Activated T-cell treated with anti-CD3 and anti-CD28 coated beads, Interleukin-2, amount 50 U/mL, for 72 hours (primary cell): ENCODE measurements at regions not wholly inside any gene's neighbourhood (a gene's known extent, or its start where the extent isn't known, plus 50 kb on each side); places are given as distances from the start of the nearest gene placed in this dataset.

ENCODE experiments used
- ATAC-seq, 2 donors: fragments of 150-1000 bp; cut with Tn5 transposase; replicated peaks in 1 of 2; 2 replicates each; pipeline ENCODE4 v1.10.0; 2021; ENCODE audit warnings: moderate library complexity in 2 of 2, mild to moderate bottlenecking in 1 of 2
- DNase-seq, 2 donors: peaks; one replicate each; pipeline ENCODE4 v3.0.0; 2021 to 2022; ENCODE audit warnings: mixed read lengths in 1 of 2
- H3K27ac Mint-ChIP-seq: one replicate; pipeline ENCODE4 v1.8.0; 2022; ENCODE audit warnings: mild to moderate bottlenecking, moderate library complexity, mixed read lengths
- H3K27me3 Mint-ChIP-seq: one replicate; pipeline ENCODE4 v1.8.0; 2022; ENCODE audit warnings: low read depth, mixed read lengths
- H3K36me3 Mint-ChIP-seq, 2 donors: one replicate each; pipeline ENCODE4 v1.8.0; 2022; ENCODE audit warnings: mixed read lengths in 2 of 2, mild to moderate bottlenecking in 1 of 2; ENCODE audit not compliant: insufficient read depth in 2 of 2
- H3K4me1 Mint-ChIP-seq: one replicate; pipeline ENCODE4 v1.8.0; 2022; ENCODE audit warnings: low read depth, mixed read lengths
- H3K4me3 Mint-ChIP-seq, 2 donors: one replicate each; pipeline ENCODE4 v1.8.0; 2022; ENCODE audit warnings: mild to moderate bottlenecking in 2 of 2, mixed read lengths in 2 of 2, moderate library complexity in 2 of 2
- H3K9me3 Mint-ChIP-seq, 2 donors: one replicate each; pipeline ENCODE4 v1.8.0; 2022; ENCODE audit warnings: mixed read lengths in 2 of 2

DNA sequence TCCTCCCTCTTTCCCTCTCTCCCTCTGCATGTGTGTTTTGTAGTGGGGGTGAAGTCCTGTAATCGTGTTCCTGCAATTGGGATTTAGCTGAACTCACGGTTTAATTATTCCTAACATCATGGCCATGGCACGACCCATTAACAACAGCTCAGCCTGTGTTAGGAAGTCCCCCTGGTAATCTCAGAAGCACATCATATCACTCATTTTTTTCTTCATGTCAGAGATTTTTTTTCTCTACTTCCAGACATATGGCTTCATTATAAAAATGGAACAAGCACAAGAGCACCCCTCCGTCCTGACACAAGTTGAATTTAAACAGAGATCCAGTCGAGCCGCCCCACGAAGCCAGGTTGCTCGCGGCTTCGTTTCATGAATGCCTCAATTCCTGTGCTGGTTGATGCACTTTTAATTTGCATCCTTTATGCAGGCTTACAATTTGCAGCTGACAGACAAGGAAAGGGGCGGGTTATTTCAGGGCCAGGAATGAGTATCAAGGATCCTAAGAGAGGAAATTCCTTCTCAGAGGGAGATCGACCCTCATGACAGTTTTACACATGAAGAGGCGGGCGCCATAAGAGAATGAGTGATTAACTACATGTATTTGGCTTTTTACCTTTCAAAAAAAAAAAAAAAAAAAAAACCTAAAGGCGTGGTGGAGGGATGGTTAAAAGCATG lies 192.9 kb downstream of the MAF start:
- no peak for DNase-seq
- Mint-ChIP-seq H3K4me1 (peaks cover 18% of the 10 kb centered on the region), H3K27me3 (peaks cover 20% of the 10 kb centered on the region), H3K36me3 (peaks cover 0 to 2% of the 10 kb centered on the region in 2 donors), H3K4me3 (no peak overlapping the region), H3K27ac (no peak overlapping the region), H3K9me3 (peaks cover 3% of the 10 kb centered on the region in 2 donors)
- ATAC-seq, result no peak

DNA sequence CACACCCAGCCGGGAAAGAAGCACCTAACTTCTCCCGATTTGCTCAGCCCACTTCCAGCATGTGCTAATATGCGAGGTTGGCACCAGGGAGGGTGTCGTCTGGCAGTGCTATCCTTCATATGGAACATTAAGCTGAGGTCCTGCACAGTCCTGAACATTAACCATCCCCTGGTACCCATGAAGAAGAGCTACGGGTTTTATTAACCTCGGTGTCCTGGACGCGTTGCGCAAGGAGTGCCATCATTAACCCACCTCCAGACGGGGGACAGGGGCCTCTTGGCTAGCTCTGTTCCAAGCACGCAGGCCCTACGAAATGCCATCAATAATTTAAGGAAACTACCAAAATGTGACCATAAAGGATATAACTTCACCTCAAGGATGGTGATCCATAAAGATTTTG lies 193.5 kb downstream of the MAF start:
- Mint-ChIP-seq H3K27me3 (peaks cover 20% of the 10 kb centered on the region), H3K36me3 (peaks cover 0 to 2% of the 10 kb centered on the region in 2 donors), H3K9me3 (peaks cover 3% of the 10 kb centered on the region in 2 donors), H3K4me1 (peaks cover 12% of the 10 kb centered on the region), H3K4me3 (no peak overlapping the region), H3K27ac (no peak overlapping the region)
- DNase-seq, result no peak
- ATAC-seq, result no peak

DNA sequence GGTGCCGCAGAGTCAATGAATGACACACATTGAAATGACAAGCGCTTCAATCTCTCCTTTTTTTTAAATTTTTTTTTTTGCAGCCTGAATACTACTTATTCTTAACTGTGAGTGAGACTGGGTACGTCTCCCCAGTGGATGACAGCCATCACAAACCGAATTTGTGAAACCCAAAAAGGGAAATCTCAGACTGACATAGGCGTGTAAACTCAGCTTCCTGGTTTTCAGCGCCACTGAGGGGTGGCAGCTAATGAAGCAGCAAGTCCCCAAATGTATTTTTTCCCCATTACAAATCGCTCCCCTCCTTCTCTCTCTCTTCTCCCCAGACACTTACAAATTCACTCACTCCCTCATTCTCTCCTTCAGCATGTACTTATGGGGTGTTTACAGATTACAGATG lies 196.0 kb downstream of the MAF start:
- Mint-ChIP-seq H3K4me3 (no peak overlapping the region), H3K36me3 (peaks cover 0 to 2% of the 10 kb centered on the region in 2 donors), H3K4me1 (no peaks in the 10 kb centered on the region), H3K27me3 (peaks cover 20% of the 10 kb centered on the region), H3K9me3 (peaks cover 3% of the 10 kb centered on the region in 2 donors), H3K27ac (no peak overlapping the region)
- ATAC-seq (no peak), DNase-seq (no peak)

DNA sequence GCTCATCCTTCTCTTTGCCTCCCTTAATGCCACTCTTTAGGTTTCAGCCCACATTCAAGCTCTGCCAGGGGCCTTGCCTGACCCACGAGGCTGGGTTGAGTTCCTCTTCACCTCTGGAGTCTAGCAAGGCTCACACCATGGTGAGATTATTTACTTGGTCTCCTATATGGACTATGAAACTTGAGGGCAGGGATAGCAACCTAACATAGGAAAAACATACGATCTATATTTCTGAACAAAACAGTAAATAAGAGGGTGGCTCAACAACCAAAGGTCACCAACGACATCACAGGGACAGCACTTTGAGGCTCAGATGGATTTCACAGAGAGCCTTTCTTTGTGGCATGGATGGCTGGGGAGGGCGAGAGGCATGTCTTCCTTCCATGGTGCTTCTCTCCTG lies 197.0 kb downstream of the MAF start:
- Mint-ChIP-seq H3K27me3 (peaks cover 20% of the 10 kb centered on the region), H3K36me3 (peaks cover 0 to 2% of the 10 kb centered on the region in 2 donors), H3K27ac (no peak overlapping the region), H3K4me3 (no peak overlapping the region), H3K4me1 (no peaks in the 10 kb centered on the region), H3K9me3 (peaks cover 3% of the 10 kb centered on the region in 2 donors)
- no peak for DNase-seq
- no peak for ATAC-seq

DNA sequence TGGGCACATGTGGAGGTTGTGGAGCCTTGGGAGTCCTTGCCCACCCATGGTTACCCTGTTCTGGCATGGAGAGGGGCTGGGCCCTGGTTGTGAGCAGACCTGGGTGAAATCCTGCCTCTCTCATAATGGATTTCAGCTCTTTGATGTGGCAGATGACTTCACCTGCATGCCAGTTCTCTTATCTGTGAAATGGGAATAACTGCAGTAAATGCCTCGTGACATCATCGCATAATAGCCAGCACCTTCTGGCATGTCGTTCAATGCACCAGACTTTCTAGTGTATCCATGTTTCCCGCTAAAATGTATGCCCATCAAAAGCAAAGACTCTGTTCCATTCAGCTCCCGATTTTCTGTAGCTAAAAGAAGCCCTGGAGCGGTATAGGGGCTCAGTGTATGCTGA lies 197.6 kb downstream of the MAF start:
- no peak for DNase-seq
- Mint-ChIP-seq H3K36me3 (peaks cover 0 to 2% of the 10 kb centered on the region in 2 donors), H3K27ac (no peak overlapping the region), H3K27me3 (peaks cover 20% of the 10 kb centered on the region), H3K9me3 (peaks cover 3% of the 10 kb centered on the region in 2 donors), H3K4me3 (no peak overlapping the region), H3K4me1 (no peaks in the 10 kb centered on the region)
- no peak for ATAC-seq

DNA sequence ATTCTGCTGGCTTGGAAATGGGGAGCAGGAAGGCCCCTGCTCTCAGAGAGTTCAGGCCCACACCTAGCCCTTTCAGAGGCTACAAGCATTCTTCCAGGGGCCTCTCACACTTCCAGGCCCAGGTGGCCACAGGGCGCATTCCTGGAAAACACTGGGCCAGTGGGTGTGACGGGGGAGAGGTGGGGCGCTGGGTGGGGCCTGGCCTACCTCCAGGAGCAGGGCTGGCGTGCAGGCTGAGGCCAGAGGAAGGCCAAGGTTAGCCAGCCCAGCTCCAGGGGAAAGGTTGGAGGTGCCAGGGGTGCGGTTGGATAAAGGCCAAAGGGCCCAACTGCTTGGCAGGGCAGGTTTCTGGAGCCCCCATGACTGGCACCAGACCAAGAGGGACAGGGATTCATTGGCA lies 198.2 kb downstream of the MAF start:
- Mint-ChIP-seq H3K4me3 (no peak overlapping the region), H3K27me3 (peaks cover 16% of the 10 kb centered on the region), H3K36me3 (peaks cover 0 to 2% of the 10 kb centered on the region in 2 donors), H3K9me3 (peaks cover 3% of the 10 kb centered on the region in 2 donors), H3K27ac (no peak overlapping the region), H3K4me1 (no peaks in the 10 kb centered on the region)
- ATAC-seq (no peak), DNase-seq (no peak)

DNA sequence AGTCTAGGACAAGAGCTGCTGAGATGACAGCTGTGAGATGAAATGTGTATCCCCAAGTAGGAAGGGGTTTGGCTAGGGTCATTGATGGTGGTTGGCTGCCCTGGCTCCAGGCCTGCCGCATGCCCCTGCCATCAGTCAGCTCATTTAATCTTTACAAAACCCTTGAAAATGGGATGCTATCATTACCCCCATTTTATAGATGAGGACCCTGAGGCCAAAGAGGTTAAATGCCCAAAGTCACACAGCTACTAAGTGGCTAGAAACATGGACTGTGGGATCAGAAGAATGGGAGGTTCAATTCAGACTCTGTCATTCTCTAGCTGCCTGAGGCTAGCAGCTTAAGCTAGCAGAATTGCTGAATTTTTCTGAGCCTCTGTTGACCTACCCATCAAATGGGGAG lies 198.8 kb downstream of the MAF start:
- peaks cover 0 to 2% of the 10 kb centered on the region in 2 donors for H3K36me3 Mint-ChIP-seq

DNA sequence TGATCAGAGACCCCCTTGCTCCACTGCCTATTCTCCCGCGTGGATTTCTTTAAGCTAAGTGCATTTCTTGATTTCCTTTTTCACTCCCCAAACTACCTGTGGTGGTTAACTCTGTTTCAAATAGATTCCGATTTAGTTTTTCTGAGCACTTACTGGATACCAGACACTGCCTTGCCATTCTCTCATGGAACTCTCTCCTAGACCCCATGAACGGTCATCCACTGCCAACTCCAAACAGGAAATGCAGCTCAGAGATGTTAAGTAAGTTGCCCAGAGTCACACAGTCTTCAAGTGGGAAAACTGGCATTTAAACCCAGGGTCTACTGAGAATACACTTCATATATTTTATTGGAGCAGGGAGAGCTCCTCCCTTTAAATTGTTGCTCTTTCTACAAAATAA lies 199.4 kb downstream of the MAF start:
- Mint-ChIP-seq H3K9me3 (peaks cover 3% of the 10 kb centered on the region in 2 donors), H3K36me3 (peaks cover 0 to 2% of the 10 kb centered on the region in 2 donors), H3K27ac (no peak overlapping the region), H3K4me1 (no peaks in the 10 kb centered on the region), H3K27me3 (peaks cover 6% of the 10 kb centered on the region), H3K4me3 (no peak overlapping the region)
- no peak for DNase-seq
- no peak for ATAC-seq

More for the DNA sequence above, 198.8 kb downstream of the MAF start:
- Mint-ChIP-seq H3K4me1 (no peaks in the 10 kb centered on the region), H3K4me3 (no peak overlapping the region), H3K27me3 (peaks cover 12% of the 10 kb centered on the region), H3K9me3 (peaks cover 3% of the 10 kb centered on the region in 2 donors), H3K27ac (no peak overlapping the region)
- ATAC-seq, result no peak
- no peak for DNase-seq

DNA sequence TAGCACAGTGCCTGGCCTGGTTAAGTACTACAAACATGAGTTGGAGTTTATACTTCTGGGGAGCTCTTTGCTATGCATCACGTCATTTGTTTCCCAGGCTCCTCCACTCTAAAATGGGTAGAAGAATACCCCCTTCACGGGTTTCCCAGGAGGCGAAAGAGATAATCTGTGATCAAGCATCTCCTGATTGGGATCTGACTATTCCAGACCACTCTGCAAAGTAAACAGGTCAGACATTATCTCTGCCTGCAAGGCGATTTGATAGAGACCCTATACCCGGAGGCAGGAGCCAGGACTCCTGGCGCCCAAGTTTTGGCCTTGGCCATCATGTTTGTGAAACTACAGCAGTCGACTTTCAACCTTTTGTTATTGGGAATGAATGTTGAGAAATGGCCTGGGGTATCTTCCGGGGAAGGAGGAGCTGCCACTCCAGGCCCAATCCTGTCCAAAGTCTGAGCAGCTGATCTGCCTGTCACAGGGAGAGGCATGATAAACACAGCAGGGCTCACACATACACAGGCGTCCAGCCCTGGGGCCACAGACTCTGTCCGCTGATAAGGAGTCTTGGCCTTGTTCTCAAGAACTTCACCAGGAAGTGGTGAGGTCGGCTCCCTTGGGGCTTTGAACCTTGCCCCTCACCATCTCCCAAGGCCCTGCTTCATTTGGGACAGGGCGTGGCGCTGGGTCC lies 199.9 kb downstream of the MAF start:
- ATAC-seq (no peak), DNase-seq (no peak)
- Mint-ChIP-seq H3K9me3 (peaks cover under 1% of the 10 kb centered on the region in 2 donors), H3K36me3 (no peaks in the 10 kb centered on the region), H3K27me3 (peaks cover under 1% of the 10 kb centered on the region), H3K4me1 (no peaks in the 10 kb centered on the region), H3K4me3 (no peak overlapping the region), H3K27ac (no peak overlapping the region)

DNA sequence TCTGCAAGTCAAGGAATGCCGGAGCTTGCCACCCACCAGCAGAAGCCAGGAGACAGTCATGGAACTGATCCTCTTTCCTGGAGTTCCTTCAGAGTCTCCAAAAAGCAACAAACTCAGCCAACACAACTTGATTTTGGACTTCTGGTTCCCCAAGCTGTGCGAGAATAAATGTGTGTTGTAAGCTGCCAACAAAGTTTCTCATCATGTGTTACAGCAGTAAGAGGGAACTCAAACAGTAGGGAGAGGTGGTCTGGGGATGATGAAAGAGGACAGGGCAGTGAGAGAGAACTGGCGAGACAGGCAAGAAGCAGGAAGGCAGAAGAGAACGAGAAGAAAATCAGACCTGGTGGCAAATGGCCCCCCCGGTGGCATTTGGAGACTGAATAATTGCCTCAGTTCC lies 204.9 kb downstream of the MAF start:
- DNase-seq (no peak), ATAC-seq (no peak)
- Mint-ChIP-seq H3K36me3 (no peaks in the 10 kb centered on the region), H3K4me1 (no peaks in the 10 kb centered on the region), H3K27ac (no peak overlapping the region), H3K4me3 (no peak overlapping the region), H3K27me3 (peaks cover 14% of the 10 kb centered on the region), H3K9me3 (no peaks in the 10 kb centered on the region)

DNA sequence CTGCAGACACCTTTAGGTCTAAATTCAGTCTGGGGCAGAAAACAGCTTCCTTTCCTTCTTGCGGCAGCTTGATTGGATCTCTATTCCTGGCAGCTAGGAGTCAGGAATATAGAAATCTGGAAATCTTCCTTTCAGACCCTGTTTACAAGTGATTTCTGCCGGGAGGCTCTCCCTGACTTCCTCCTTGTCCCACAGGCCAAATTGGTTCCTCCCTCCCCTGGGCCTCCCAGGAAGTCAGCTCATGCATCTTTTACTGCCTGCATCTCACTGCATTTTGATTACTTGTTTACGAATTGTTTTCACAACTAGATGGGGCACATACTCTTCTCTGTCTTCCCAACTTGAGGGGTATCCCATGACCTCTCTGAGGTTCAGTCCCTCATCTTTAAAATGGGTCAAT lies 206.3 kb downstream of the MAF start:
- H3K4me1 Mint-ChIP-seq, result no peaks in the 10 kb centered on the region
- no peaks in the 10 kb centered on the region for H3K36me3 Mint-ChIP-seq
- H3K4me3 Mint-ChIP-seq, result no peak overlapping the region
- no peak for ATAC-seq
- no peaks in the 10 kb centered on the region for H3K9me3 Mint-ChIP-seq
- H3K27ac Mint-ChIP-seq, result no peak overlapping the region
- no peak for DNase-seq
- peaks cover 14% of the 10 kb centered on the region for H3K27me3 Mint-ChIP-seq

DNA sequence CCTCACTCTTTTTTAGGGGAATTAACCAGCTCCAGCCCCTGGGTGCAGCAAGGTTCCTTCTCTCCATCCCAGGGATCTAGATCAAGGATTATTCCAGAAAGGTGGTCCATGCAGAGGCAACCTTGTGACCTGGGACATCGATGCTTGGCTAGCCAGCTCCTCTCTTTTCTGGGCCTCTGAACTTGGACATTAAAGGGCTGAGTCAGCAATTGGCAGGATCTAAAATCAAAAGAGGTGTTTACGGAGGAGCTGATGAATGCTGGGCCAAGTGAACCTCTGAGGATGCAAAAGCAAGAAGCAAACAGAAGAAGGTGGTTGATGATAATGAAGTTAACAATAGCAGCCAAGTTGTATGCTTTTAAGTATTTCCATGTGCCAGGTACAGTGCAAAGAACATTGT lies 207.0 kb downstream of the MAF start:
- peaks cover 14% of the 10 kb centered on the region for H3K27me3 Mint-ChIP-seq
- H3K4me3 Mint-ChIP-seq, result no peak overlapping the region
- DNase-seq, result no peak
- H3K27ac Mint-ChIP-seq, result no peak overlapping the region
- H3K9me3 Mint-ChIP-seq, result no peaks in the 10 kb centered on the region
- no peaks in the 10 kb centered on the region for H3K4me1 Mint-ChIP-seq
- ATAC-seq, result no peak
- H3K36me3 Mint-ChIP-seq, result no peaks in the 10 kb centered on the region

DNA sequence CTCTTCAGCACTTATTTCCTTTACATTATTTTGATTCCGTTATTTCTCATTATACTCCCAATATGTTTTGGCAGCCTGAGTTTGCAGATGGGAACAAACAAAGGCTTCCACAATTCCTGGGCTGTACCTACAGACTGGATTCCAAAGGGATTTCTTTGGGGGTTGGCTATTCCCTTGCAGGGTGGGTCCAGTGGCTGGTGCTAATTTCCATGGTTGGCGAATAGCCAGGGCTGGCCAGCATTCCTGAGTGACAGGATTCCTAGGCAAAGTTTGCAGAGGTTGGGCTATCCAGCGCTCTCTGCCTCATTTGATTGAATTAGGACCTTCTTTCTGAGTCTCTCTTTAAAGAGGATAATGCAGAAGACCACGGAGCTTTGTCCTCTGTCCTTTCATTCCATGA lies 207.4 kb downstream of the MAF start:
- DNase-seq (no peak), ATAC-seq (no peak)
- Mint-ChIP-seq H3K9me3 (no peaks in the 10 kb centered on the region), H3K36me3 (no peaks in the 10 kb centered on the region), H3K27me3 (peaks cover 14% of the 10 kb centered on the region), H3K27ac (no peak overlapping the region), H3K4me3 (no peak overlapping the region), H3K4me1 (no peaks in the 10 kb centered on the region)

DNA sequence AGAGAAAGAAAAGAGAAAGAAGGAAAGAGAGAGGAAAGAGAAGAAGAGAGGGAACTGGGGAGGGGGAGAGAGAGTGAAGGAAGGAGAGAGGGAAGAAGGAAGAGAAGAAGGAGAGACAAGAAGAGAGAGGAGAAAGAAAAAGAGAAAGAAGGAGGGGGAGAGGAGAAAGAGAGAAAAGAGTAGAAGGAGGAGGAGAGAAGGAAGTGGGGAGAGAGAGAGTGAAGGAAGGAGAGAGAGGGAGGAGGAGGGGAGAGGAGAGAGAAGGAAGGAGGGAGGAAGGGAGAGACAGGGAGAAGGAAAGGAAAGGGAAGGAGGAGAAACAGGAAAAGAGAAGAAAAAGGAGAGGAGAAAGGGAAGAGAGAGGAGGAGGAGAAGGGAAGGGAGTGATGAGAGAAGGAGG lies 208.5 kb downstream of the MAF start:
- H3K27ac Mint-ChIP-seq, result peak overlapping the region; percentile 49
- H3K36me3 Mint-ChIP-seq, result no peaks in the 10 kb centered on the region
- H3K9me3 Mint-ChIP-seq, result no peaks in the 10 kb centered on the region
- no peak for ATAC-seq
- no peaks in the 10 kb centered on the region for H3K4me1 Mint-ChIP-seq
- H3K4me3 Mint-ChIP-seq, result no peak overlapping the region
- peaks cover 14% of the 10 kb centered on the region for H3K27me3 Mint-ChIP-seq
- DNase-seq, result no peak
